T-helper 9 cell (primary cell): ENCODE measurements at regions not wholly inside any gene's neighbourhood (a gene's known extent, or its start where the extent isn't known, plus 50 kb on each side); places are given as distances from the start of the nearest gene placed in this dataset.
"Not testable (repeated sequence)": the region's sequence is repeated elsewhere in the genome, so short reads cannot be mapped to it uniquely, and the experiment has no call there.

Experiments
- DNase-seq: peaks from one replicate; pipeline ENCODE4 v3.0.0-alpha.2; 2020

DNA sequence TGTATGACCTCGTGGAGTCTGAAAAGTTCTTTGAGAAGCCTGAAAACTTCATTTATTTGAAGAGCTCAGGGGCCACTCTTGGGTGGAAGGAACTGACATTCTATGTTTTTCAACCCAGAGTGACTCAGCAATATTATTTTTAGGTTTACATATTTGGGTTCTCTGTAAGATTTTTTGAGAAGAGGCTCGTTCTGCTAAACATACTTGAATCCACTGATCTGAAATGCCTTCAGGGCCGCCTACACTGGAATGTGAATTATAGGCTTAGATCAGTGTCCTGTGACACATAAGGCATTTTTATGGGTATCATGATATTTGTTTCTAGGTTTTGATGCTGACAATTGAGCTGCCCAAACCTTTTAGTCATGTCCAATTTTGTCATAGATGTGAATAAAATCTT, 86.2 kb downstream of the PSAT1 start:
- no peak for DNase-seq

DNA sequence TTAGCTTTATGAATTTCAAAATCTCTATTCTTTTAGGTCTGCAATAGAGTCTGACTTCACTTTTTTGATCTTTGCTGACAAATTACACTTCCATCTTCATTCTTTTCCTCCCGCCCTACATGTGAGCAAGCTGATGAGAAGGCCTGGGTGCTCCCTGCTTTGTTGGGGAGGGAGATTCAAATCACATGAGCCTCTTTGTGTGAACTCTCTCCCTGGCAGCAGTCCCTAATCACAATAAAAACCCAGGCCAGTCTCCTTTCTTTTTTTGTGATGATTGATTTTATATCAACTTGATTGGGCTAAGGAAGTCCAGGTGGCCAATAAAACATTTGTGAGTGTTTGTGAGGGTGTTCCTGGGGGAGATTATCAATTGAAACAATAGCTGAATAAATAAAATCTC, 89.4 kb downstream of the PSAT1 start:
- DNase-seq: no peak

DNA sequence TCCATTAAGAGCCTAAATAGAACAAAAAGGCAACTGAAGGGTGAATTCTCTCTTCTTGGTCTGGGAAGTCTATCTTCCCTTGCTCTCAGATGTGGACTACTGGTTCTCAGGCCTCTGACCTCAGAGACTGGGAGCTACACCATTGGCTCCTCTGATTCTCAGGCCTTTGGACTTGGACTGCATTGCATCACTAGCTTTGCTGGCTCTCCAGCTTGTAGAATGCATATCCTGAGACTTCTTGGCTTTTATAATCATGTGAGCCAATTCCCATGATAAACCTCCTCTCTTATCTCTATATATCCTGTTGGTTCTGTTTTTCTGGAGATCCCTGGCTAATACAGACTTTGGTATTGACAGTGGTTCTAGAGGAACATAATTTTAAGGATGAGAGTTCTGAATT, 89.8 kb downstream of the PSAT1 start:
- no peak for DNase-seq

DNA sequence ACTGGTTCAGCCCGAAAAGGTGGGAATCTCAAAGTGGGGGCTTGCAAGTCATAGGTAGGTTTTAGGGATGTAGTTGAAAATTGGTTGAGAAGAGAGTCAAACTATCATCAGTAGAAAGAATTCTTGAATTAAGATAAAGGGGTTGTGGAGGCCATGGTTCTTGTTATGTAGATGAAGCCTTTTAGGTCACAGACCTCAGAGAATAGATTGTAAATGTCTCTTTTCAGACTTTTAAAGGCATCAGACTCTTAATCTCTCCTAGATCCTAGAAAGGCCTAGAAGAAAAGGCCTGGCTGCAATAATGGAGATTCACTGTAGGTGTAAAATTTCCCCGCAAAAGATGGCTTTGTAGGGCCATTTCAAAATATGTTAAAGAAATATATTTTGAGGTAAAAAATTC, 96.4 kb downstream of the PSAT1 start:
- DNase-seq: no peak

DNA sequence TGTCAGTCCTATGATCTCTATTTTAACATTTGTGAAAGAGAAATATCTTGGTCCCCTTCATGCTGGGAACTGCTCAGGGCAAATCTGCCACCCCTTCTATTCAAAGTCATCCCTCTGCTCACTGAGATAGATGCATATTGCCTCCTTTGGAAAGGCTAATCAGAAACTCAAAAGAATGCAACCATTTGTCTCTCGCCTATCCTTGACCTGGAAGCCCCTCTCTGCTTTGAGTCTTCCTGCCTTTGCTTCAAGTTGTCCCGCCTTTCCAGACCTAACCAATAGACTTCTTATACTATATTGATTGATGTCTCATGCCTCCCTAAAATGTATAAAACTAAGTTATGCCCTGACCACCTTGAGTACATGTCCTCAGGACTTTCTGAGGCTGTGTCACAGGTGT, 97.0 kb downstream of the PSAT1 start:
- no peak for DNase-seq

DNA sequence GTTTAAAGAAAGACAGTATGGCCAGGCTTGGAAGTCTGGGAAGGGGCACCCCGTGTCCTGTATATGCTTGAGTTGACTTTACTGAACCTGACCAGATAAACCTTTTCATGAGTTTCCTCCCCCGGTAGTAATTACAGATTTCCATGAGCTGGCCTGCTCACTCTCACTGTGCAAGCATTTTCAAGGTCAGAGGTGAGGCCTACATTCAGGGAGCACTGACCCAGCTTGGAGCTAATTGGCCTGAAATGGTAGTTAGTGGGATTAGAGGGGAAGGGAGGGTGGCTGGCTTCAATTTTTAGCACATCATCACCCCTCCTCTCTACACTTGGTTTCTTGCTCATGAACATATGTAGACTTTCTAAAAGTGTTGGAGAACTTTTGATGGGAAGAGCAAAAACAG, 99.2 kb downstream of the PSAT1 start:
- DNase-seq: no peak

DNA sequence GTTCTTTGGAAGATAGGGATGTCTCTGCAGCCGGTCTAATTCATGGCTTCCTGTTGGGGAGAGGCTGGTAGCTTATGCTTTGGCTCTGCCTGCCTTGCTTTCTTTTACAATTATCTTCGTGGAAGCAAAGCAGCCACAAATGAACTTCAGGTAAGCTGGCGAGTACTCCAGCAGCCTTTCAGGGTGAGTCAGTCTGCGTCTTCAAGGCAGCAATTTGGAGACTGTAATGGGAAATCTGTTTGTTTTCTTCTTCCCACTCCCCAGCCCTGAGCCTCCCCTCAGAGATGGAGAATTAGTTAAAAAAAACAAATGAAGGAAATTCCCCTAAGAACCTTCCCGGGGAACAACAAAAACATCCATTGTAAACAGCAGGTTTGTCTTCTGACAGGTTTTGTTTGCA, 100.1 kb downstream of the PSAT1 start:
- no peak for DNase-seq

DNA sequence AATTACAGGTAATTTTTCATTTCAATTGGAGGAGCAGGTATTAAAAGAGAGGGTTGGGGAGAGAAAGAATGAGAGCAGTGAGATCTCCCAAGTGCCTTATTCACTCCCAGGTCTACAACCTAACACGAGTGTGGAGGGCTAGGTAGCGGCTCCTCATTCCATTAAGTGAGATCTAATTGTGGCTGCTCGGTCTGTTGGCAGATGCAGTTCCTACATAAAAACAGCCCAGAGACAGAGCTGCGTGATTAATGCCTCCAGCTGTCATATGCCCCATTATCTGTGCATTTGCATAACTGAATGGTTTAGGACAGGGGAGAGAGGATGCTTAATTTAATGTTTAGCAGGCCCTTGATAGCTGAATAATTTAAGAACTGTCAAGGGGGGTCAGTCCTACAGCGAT, 100.5 kb downstream of the PSAT1 start:
- DNase-seq: no peak

DNA sequence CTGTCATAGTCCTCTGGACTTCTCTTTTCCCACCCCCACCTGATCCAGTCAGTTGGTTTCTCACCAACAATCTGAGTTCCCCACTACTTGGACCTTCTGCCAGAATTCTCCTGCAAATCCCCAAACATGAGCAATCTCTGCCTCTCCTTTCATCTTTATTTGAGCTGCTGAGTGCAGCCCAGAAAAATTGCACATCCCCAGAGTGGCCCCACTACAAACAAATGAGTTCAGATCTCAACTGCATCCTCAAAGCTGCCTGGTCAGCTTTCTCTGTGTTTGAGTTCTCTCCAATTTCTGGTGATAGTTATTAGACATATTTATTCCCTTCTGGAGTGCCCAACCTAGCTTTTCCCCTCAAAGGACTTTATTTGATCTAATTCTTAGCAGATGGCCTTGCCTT, 102.2 kb downstream of the PSAT1 start:
- no peak for DNase-seq

DNA sequence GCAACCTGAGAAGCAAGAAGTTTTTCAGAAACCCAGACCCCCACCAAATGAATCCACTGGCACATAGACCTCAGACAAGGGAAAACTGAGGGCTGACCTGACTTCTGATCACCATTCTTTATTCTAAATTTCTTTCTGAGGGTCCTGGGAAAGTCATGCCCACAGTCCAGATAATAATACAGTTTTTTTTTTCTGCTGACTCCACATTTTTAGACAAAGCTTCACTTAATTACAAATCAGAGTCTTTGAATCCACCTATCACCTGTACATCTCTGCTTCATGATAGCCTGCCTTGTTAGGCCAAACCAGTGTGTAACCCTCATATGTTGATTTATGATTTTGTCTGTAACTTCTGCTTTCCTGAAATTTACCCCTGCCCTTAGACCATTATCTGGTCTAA, 103.6 kb downstream of the PSAT1 start:
- no peak for DNase-seq

DNA sequence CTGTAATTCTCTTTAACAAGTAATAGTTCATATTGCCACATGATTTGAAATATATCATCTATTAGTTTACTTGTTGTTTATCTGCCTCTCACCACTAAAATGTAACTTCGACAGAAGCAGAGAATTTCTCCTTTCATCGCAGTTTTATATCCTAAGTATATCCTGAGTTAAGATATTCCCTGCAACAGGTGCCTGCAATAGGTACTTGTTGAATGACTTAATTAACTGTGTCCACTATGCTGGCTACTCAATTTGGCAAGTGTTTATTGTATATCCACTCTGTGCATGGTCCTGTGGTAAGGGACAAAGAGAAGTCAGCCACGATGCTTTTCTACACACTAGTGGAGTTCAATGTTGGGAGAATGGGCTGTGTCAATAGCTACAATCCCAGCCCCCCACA, 108.5 kb downstream of the PSAT1 start:
- DNase-seq: no peak

DNA sequence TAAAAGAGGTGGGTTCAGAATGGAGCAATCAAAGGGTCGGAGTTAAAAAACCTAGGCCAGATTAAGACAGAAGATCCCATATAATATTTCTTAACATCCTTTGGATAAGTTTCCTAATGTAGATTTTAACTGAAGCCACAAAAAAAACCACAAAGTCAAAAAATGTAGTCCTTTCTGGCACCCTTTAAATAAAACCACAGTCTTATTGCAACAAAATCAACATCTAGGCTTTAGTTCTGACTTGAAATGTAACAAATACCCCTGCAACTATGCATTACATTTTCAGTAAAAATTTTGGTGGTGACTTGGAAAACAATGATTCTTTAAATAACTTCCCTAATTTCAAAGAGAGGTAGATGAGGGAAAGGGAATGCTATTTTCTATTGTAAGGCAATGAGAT, 109.2 kb downstream of the PSAT1 start:
- no peak for DNase-seq

DNA sequence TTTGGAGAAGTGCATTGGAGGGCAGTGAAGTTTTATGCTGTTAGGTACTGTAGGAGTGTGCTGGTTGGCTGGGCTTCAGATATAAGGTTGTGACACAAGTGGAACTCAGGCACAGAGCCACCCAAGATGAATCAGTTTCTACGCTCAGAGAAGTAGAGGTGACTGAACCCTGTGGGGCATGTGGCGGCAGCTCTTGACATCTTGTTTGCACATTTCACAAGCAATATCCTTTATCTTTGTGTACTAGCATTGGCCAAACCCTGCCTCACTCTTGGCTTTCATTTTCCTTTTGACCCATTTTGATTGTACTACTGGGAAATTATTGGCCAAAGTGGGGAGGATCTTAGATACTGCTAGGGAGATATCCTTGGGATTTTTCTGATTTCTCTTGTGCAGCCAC, 110.0 kb downstream of the PSAT1 start:
- DNase-seq: no peak

DNA sequence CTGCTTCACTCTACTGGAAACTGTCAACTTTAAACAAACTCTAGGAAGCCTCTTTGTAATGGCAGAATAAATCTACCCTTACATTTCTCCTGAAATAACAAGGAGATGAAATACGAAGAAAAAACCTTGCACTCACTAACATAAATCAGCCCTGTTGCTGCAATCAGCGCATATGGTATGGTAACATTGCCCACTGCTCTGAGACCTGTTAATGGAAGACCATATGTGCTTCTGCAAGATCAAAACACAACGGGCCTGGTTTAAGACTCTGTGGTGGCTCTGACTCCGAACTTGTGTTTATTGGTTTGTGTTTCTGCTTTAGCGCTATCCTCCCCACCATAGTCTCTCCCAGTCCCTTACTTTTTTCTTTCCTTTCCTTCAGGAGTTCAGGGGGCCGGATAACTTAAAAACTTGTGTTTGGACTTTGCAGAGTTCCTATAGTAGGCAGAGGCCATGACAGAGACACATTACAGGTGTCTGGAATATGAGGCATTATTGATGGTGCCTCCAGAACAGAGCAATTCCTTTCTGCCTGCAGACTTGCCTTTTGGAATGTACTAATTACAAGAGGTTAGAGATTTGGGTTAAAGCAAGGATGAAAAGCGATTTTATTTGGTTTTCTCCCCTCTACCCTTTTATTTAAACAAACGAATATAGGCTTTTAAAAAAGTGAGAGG, 110.8 kb downstream of the PSAT1 start:
- DNase-seq: no peak

DNA sequence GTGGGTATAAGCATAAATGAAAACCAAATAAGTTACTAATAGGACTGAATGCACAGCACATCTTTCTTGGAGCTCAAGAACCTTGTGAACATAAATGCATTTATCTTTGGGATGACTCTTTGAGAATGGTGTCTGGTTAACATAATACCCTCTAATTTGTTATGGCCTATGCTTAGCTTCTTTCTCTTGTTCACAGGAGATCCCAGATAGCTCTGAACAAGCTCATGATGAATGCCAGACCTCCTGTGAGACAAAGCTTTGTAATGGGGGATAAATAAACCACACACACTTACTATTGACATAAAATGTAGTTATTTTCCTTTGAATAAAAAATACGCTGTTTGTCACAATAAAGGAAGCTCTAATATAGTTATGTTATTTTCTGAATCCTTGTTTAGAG, 111.5 kb downstream of the PSAT1 start:
- DNase-seq: no peak

DNA sequence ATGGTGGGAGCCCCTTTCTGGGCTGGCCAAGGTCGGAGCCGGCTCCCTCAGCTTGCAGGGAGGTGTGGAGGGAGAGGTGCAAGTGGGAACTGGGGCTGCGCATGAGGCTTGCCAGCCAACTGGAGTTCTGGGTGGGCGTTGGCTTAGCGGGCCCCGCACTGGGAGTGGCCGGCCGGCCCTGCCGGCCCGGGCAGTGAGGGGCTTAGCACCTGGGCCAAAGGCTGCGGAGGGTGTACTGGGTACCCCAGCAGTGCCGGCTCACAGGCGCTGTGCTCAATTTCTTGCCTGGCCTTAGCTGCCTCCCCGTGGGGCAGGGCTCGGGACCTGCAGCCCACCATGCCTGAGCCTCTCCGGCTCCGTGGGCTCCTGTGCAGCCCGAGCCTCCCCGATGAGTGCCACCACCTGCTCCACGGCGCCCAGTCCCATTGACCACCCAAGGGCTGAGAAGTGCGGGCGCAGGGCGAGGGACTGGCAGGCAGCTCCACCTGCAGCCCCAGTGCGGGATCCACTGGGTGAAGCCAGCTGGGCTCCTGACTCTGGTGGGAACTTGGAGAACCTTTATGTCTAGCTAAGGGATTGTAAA, 113.1 kb downstream of the PSAT1 start:
- DNase-seq: not testable (repeated sequence)

DNA sequence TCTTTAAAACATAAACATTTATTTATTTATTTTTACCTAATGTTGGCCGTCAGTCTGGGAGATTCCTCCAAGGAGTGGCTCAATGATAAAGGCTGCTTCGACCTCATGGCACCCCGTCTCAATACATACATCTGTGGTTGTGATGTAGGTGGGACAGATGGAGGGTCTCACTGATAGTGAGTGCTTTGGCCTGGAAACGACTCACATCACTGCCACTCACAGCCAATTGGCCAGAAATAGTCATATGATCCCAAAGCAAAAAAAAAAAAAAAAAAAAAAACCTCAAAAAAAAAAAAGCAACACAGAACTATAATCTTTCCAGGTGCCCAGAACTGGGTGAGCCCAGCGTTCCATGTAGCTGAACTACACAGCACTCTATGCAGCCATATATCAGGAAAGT, 125.4 kb downstream of the PSAT1 start:
- DNase-seq: no peak

DNA sequence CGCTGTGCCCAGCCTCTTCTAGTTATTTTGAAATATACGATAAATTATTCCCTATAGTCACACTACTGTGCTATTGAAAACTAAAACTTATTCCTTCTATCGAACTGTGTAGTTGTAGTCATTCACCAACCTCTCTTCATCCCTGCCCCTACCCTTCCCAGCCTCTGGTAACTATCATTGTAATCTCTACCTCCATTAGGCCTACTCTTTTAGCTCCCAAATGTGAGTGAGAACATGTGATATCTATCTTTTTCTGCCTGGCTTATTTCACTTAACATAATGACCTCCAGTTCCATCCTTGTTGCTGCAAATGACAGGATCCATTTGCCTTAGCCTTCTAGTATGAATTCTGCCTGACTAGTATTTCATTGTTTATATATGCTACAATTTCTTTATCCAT, 127.4 kb downstream of the PSAT1 start:
- DNase-seq: no peak

DNA sequence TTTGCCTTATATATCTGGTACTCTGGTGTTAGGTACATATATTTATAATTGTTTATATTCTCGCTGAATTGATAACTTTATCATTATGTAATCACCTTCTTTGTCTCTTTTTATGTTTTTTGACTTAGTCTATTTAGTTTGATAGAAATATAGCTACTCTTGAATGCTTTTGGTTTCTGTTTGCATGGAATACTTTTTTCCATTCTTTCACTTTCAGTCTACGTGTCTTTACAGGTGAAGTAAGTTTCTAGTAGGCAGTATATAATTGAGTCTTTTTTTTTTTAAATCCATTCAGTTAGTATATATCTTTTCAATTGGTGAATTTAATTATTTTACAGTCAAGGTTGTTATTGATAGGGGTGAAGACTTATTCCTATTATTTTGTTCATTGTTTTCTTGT, 131.7 kb downstream of the PSAT1 start:
- DNase-seq: no peak

DNA sequence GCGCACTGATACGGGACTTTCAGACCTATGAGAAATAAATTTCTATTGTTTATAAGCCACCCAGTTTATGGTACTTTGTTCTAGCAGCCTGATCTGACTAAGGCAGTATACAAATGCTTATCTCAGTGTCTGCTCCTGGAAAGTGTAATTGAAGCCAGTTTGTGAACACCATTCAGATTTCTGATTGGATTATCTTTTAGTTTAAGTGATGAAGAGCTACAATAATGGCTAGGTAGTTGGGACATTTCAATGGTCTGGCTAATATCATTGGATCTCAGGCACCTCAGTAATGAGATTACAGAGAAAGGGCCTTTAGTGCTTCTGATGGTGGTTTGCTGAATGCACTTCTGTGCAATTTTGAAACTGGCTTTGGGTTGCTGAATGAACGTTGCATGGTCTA, 133.5 kb downstream of the PSAT1 start:
- DNase-seq: no peak

DNA sequence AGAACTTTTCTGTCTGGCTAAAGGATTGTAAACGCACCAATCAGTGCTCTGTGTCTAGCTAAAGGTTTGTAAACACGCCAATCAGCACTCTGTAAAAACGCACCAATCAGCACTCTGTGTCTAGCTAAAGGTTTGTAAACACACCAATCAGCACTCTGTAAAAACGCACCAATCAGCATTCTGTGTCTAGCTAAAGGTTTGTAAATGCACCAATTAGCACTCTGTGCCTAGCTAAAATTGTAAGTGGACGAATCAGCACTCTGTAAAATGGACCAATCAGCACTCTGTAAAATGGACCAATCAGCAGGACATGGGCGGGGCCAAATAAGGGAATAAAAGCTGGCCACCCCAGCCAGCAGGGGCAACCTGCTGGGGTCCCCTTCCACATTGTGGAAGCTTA, 134.1 kb downstream of the PSAT1 start:
- not testable (repeated sequence) for DNase-seq

DNA sequence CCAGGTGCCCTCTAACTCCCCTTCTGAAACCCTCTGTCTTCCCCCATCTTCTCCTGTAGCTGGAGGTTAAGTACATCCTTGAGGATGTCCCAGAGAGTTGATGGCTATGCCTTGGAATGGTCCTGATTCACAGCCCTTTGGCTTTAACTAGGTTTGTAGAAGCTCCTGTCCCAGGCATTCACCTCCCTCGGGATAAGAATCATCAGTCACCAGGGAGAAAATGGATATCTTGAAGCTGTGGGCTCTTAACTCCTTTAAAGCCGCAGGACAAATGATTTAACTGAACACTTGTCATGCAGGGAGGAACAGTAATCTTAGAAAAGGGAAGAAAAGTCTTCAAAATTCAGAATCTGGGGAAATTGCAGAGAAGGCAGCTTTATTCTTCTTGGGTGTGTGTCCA, 139.9 kb downstream of the PSAT1 start:
- no peak for DNase-seq

DNA sequence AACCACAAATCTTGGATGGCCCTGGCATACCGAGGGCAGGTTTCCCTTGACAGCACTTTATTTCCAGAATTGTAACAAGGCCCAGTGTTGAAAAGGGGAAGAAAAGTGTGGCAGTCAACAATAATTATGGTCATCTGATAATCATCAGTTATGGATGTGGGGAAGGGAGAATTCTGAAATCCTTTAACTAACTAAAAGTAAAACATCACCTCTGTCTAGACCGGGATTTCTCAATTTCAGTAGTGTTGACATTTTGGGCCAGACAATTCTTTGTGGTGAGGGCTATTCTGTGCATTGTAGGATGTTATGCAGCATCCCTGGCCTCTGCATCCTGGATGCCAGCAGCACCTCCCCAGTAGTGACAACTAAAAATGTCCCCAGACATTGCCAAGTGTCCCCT, 140.4 kb downstream of the PSAT1 start:
- DNase-seq: no peak

DNA sequence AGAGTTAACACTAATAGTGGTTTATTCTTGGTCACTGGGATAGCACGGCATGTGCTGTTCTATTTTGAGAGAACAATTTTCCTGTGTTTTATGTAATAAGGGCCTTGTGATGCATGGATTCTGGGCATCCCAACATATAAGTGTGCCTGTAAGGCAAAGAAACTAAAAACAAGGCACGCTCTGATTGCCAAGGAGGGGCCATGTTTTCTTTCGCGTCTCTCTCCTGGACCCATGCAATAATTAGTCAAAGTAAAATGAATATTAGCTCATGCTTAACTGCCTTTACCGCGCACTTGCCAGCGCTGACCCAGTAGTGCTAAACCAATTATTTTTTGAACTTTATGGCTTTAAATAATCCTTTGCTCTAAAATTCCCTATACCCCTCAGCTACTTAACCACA, 140.9 kb downstream of the PSAT1 start:
- DNase-seq: no peak

DNA sequence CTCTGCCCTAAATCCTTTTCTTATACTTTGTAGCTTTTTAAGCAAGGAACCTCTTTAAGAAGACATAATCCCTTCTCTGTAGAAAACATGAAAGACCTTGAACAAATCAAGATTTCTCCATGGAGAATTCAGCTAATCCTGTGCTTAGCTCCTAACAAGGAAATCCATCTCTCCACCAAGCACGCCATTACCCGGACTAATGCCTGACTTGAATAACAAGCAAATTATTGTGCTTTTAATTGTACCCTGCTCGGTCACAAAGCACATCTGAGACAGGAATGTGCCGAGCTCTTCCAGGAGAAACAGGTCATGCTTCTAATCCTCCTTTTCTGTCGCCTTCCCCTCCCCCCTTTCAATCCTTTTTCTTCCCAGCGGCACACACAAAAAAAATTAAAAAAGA, 141.3 kb downstream of the PSAT1 start:
- DNase-seq: no peak
